Trophoblast cell (in vitro differentiated cells and primary cell): ENCODE measurements at regions not wholly inside any gene's neighbourhood (a gene's known extent, or its start where the extent isn't known, plus 50 kb on each side); places are given as distances from the start of the nearest gene placed in this dataset.

ENCODE experiments used
- DNase-seq, 2 donors: peaks; one replicate each; pipeline ENCODE4 v3.0.0-alpha.2; 2016
- H2AFZ ChIP-seq: 2 replicates; pipeline ENCODE4 v1.6.1; 2013; ENCODE audit warnings: low read length, moderate library complexity, mild to moderate bottlenecking; ENCODE audit not compliant: insufficient read depth, poor library complexity
- H2AK5ac ChIP-seq: 2 replicates; pipeline ENCODE4 v1.6.1; 2013; ENCODE audit warnings: mild to moderate bottlenecking, low read length
- H2BK120ac ChIP-seq: 2 replicates; pipeline ENCODE4 v1.6.1; 2013; ENCODE audit warnings: low read length, mild to moderate bottlenecking, moderate library complexity; ENCODE audit not compliant: insufficient read depth, poor library complexity
- H2BK12ac ChIP-seq: 2 replicates; pipeline ENCODE4 v1.6.1; 2013; ENCODE audit warnings: mild to moderate bottlenecking, low read length, moderate library complexity
- H2BK5ac ChIP-seq: 2 replicates; pipeline ENCODE4 v1.6.1; 2013; ENCODE audit warnings: low read length, low read depth, moderate library complexity, mild to moderate bottlenecking; ENCODE audit not compliant: poor library complexity
- H3K14ac ChIP-seq: 2 replicates; pipeline ENCODE4 v1.6.1; 2013; ENCODE audit warnings: mild to moderate bottlenecking, low read length
- H3K18ac ChIP-seq: 2 replicates; pipeline ENCODE4 v1.6.1; 2013; ENCODE audit warnings: mild to moderate bottlenecking, low read length
- H3K23ac ChIP-seq: 2 replicates; pipeline ENCODE4 v1.6.1; 2013; ENCODE audit warnings: low read length
- H3K27ac ChIP-seq: 2 replicates; pipeline ENCODE4 v1.5.1; 2013; ENCODE audit warnings: low read depth, mild to moderate bottlenecking, inconsistent platforms, low read length, moderate library complexity
- H3K27me3 ChIP-seq: 2 replicates; pipeline ENCODE4 v1.6.1; 2013; ENCODE audit warnings: inconsistent platforms, mild to moderate bottlenecking, low read length, moderate library complexity; ENCODE audit not compliant: insufficient read depth
- H3K36me3 ChIP-seq, 2 experiments: 1 replicate in 1 of 2; 2 replicates in 1 of 2; pipeline ENCODE4 v1.6.1; 2013; ENCODE audit warnings: low read length in 2 of 2, mild to moderate bottlenecking in 2 of 2, moderate library complexity in 1 of 2; ENCODE audit not compliant: insufficient read depth in 2 of 2, control insufficient read depth in 1 of 2
- H3K4ac ChIP-seq: 2 replicates; pipeline ENCODE4 v1.6.1; 2013; ENCODE audit warnings: low read depth, mild to moderate bottlenecking, low read length, moderate library complexity
- H3K4me1 ChIP-seq, 2 experiments: 1 replicate in 1 of 2; 2 replicates in 1 of 2; pipeline ENCODE4 v1.6.1; 2013; ENCODE audit warnings: low read length in 2 of 2, mild to moderate bottlenecking in 2 of 2, moderate library complexity in 1 of 2; ENCODE audit not compliant: insufficient read depth in 2 of 2, control insufficient read depth in 1 of 2
- H3K4me2 ChIP-seq: 2 replicates; pipeline ENCODE4 v1.6.1; 2013; ENCODE audit warnings: inconsistent platforms, mild to moderate bottlenecking, low read length, moderate library complexity
- H3K4me3 ChIP-seq: 2 replicates; pipeline ENCODE4 v1.5.1; 2013; ENCODE audit warnings: mild to moderate bottlenecking, low read depth, low read length, inconsistent platforms
- H3K79me1 ChIP-seq: one replicate; pipeline ENCODE4 v1.6.1; 2013; ENCODE audit warnings: low read length
- H3K79me2 ChIP-seq: 2 replicates; pipeline ENCODE4 v1.6.1; 2013; ENCODE audit warnings: low read length, mild to moderate bottlenecking; ENCODE audit not compliant: control insufficient read depth, insufficient read depth, poor library complexity
- H3K9ac ChIP-seq: 2 replicates; pipeline ENCODE4 v1.6.1; 2013; ENCODE audit warnings: mild to moderate bottlenecking, low read length
- H3K9me3 ChIP-seq: 2 replicates; pipeline ENCODE4 v1.6.1; 2013; ENCODE audit warnings: low read depth, mild to moderate bottlenecking, control low read depth, inconsistent platforms, low read length; ENCODE audit not compliant: insufficient read depth
- H4K12ac ChIP-seq: 2 replicates; pipeline ENCODE4 v1.6.1; 2013; ENCODE audit warnings: low read depth, mild to moderate bottlenecking, low read length, moderate library complexity
- H4K8ac ChIP-seq: 2 replicates; pipeline ENCODE4 v1.6.1; 2013; ENCODE audit warnings: low read depth, mild to moderate bottlenecking, low read length, moderate library complexity
- H4K91ac ChIP-seq: one replicate; pipeline ENCODE4 v1.6.1; 2013; ENCODE audit warnings: low read depth, mild to moderate bottlenecking, low read length, moderate library complexity
- WGBS: extraction: QIAGEN DNeasy Blood & Tissue Kit; methylation state at CpG from one replicate; pipeline ENCODE4 v1.1.7; 2013; ENCODE audit warnings: missing lambda C conversion rate; ENCODE audit not compliant: insufficient read length, insufficient coverage; ENCODE audit errors: extremely low coverage; 5-methylcytosine and 5-hydroxymethylcytosine counted together

GRCh38 chr5:34487159-34487879 is 168.8 kb upstream of the RAI14 start:
- Histone ChIP-seq H3K4me2 (no peak overlapping the region), H3K27ac (peak overlapping the region; percentile 72), H3K4ac (peak overlapping the region; percentile 58), H3K23ac (no peak overlapping the region), H3K79me1 (peaks cover 23% of the 10 kb centered on the region), H4K8ac (peak overlapping the region; percentile 73), H3K9me3 (peaks cover 3% of the 10 kb centered on the region), H4K91ac (peak overlapping the region; percentile 87), H2AFZ (no peak overlapping the region), H3K27me3 (no peaks in the 10 kb centered on the region), H3K9ac (no peak overlapping the region), H2BK120ac (peak overlapping the region; percentile 87), H3K4me1 (peaks cover 10 to 28% of the 10 kb centered on the region in 2 experiments), H3K18ac (peak overlapping the region; percentile 70), H2BK12ac (peak overlapping the region; percentile 94), H3K36me3 (no peaks in the 10 kb centered on the region), H2BK5ac (peak overlapping the region; percentile 95), H4K12ac (peak overlapping the region; percentile 75), H2AK5ac (no peak overlapping the region), H3K14ac (peak overlapping the region; percentile 70), H3K79me2 (peaks cover 3% of the 10 kb centered on the region), H3K4me3 (no peak overlapping the region)
- DNase-seq: peak; percentile 74 to 88
- WGBS: no CpG with 5 or more reads among the region's 11 CpGs

- H4K12ac ChIP-seq: no peak overlapping the region
- no peak overlapping the region for H3K4me3 ChIP-seq
- peaks cover 23% of the 10 kb centered on the region for H3K79me1 ChIP-seq
- H2BK120ac ChIP-seq: peak overlapping the region; percentile 87
- H3K27ac ChIP-seq: peak overlapping the region; percentile 72
- no peaks in the 10 kb centered on the region for H3K36me3 ChIP-seq
- H3K27me3 ChIP-seq: no peaks in the 10 kb centered on the region
- H2BK5ac ChIP-seq: peak overlapping the region; percentile 95
- H4K91ac ChIP-seq: peak overlapping the region; percentile 87
- no peak for DNase-seq
- H2AK5ac ChIP-seq: no peak overlapping the region
- H3K23ac ChIP-seq: no peak overlapping the region
- peak overlapping the region; percentile 58 for H3K4ac ChIP-seq
- H2BK12ac ChIP-seq: peak overlapping the region; percentile 94
- WGBS: no CpG with 5 or more reads among the region's 3 CpGs
- H3K79me2 ChIP-seq: peaks cover 3% of the 10 kb centered on the region
- H3K4me2 ChIP-seq: no peak overlapping the region
- peak overlapping the region; percentile 73 for H4K8ac ChIP-seq
- H3K14ac ChIP-seq: peak overlapping the region; percentile 70
- H3K4me1 ChIP-seq: peaks cover 10 to 28% of the 10 kb centered on the region in 2 experiments
- no peak overlapping the region for H2AFZ ChIP-seq
- H3K18ac ChIP-seq: no peak overlapping the region
- no peak overlapping the region for H3K9ac ChIP-seq
- no peaks in the 10 kb centered on the region for H3K9me3 ChIP-seq
Measured at GRCh38 chr5:34487956-34488355, 168.2 kb upstream of the RAI14 start.

GRCh38 chr5:34488984-34489383 is 167.1 kb upstream of the RAI14 start:
- peaks cover 23% of the 10 kb centered on the region for H3K79me1 ChIP-seq

GRCh38 chr5:34490506-34491250 is 165.4 kb upstream of the RAI14 start:
- peak overlapping the region; percentile 79 for H2BK120ac ChIP-seq
- DNase-seq: peak in 1 of 2 donors; percentile 19
- peaks cover 3% of the 10 kb centered on the region for H3K79me2 ChIP-seq
- peak overlapping the region; percentile 74 for H2BK12ac ChIP-seq
- peak overlapping the region; percentile 76 for H3K14ac ChIP-seq
- H3K27ac ChIP-seq: peak overlapping the region; percentile 95
- no peaks in the 10 kb centered on the region for H3K9me3 ChIP-seq
- no peaks in the 10 kb centered on the region for H3K27me3 ChIP-seq
- peak overlapping the region; percentile 43 for H4K8ac ChIP-seq
- peak overlapping the region; percentile 84 for H4K91ac ChIP-seq
- peak overlapping the region; percentile 45 for H2AK5ac ChIP-seq
- no peak overlapping the region for H3K4me3 ChIP-seq
- H2BK5ac ChIP-seq: peak overlapping the region; percentile 80
- H3K18ac ChIP-seq: peak overlapping the region; percentile 32
- H4K12ac ChIP-seq: no peak overlapping the region
- H3K23ac ChIP-seq: peak overlapping the region; percentile 5
- H3K79me1 ChIP-seq: peaks cover 23% of the 10 kb centered on the region
- no CpG with 5 or more reads among the region's 14 CpGs for WGBS
- no peak overlapping the region for H2AFZ ChIP-seq
- H3K9ac ChIP-seq: no peak overlapping the region
- H3K4me1 ChIP-seq: peaks cover 10 to 28% of the 10 kb centered on the region in 2 experiments
- H3K4me2 ChIP-seq: peak overlapping the region; percentile 60
- H3K36me3 ChIP-seq: no peaks in the 10 kb centered on the region
- H3K4ac ChIP-seq: peak overlapping the region; percentile 71

More at GRCh38 chr5:34488984-34489383, 167.1 kb upstream of the RAI14 start:
- Histone ChIP-seq H3K36me3 (no peaks in the 10 kb centered on the region), H3K18ac (peak overlapping the region; percentile 55), H3K79me2 (peaks cover 3% of the 10 kb centered on the region), H2AK5ac (peak overlapping the region; percentile 45), H2BK12ac (peak overlapping the region; percentile 89), H4K12ac (no peak overlapping the region), H3K9ac (no peak overlapping the region), H3K23ac (no peak overlapping the region), H3K27me3 (no peaks in the 10 kb centered on the region), H3K9me3 (no peaks in the 10 kb centered on the region), H2BK120ac (peak overlapping the region; percentile 16), H2BK5ac (peak overlapping the region; percentile 53), H3K4me2 (no peak overlapping the region), H3K4me3 (no peak overlapping the region), H3K27ac (peak overlapping the region; percentile 50), H4K91ac (peak overlapping the region; percentile 84), H3K4me1 (peaks cover 10 to 28% of the 10 kb centered on the region in 2 experiments), H3K14ac (peak overlapping the region; percentile 63), H3K4ac (peak overlapping the region; percentile 34), H4K8ac (peak overlapping the region; percentile 36), H2AFZ (no peak overlapping the region)
- DNase-seq: peak in 1 of 2 donors; percentile 56
- WGBS: no CpG with 5 or more reads among the region's 4 CpGs
